ENCODE measurements at regions not wholly inside any gene's neighbourhood (a gene's known extent, or its start where the extent isn't known, plus 50 kb on each side); places are given as distances from the start of the nearest gene placed in this dataset.

- no peaks in the 10 kb centered on the region for H3K36me3 ChIP-seq (ENCODE audit: control insufficient read depth in 3 of 3, insufficient read depth in 2 of 3, low read depth in 1 of 3, low read length in 3 of 3)
- DNase-seq, result peak in 1 of 2 donors; percentile 61
- peaks cover 0 to 15% (median 0%) of the 10 kb centered on the region in 3 donors for H3K4me1 ChIP-seq (ENCODE audit: control insufficient read depth in 3 of 3, insufficient read depth in 2 of 3, low read depth in 1 of 3, low read length in 2 of 3)
- no peaks in the 10 kb centered on the region for H3K27me3 ChIP-seq (ENCODE audit: control insufficient read depth in 3 of 3, insufficient read depth in 3 of 3, low read length in 3 of 3)
- WGBS, 3 donors, result 81 to 90% (median 82%) methylated on average over 6 of the region's 6 CpGs
- no peak for FAIRE-seq
- H3K9me3 ChIP-seq (ENCODE audit: control insufficient read depth in 2 of 2, insufficient read depth in 1 of 2, low read depth in 1 of 2, low read length in 1 of 2), result no peaks in the 10 kb centered on the region
- peak overlapping the region in 1 of 3 donors; percentile 10 for H3K27ac ChIP-seq (ENCODE audit: low read depth in 1 of 3, low read length in 2 of 3)
- H3K4me3 ChIP-seq (ENCODE audit: low read depth in 1 of 3, low read length in 3 of 3), result no peak overlapping the region
These were observed 168.5 kb upstream of the FOXN2 start for GRCh38 chr2:48145845-48146452.

- no peaks in the 10 kb centered on the region for H3K36me3 ChIP-seq (ENCODE audit: control insufficient read depth in 3 of 3, insufficient read depth in 2 of 3, low read depth in 1 of 3, low read length in 3 of 3)
- WGBS, 3 donors, result 94 to 97% (median 95%) methylated on average over 6 of the region's 6 CpGs
- H3K27me3 ChIP-seq (ENCODE audit: control insufficient read depth in 3 of 3, insufficient read depth in 3 of 3, low read length in 3 of 3), result no peaks in the 10 kb centered on the region
- H3K4me3 ChIP-seq (ENCODE audit: low read depth in 1 of 3, low read length in 3 of 3), result no peak overlapping the region
- FAIRE-seq (no peak), DNase-seq (no peak)
- no peak overlapping the region for H3K27ac ChIP-seq (ENCODE audit: low read depth in 1 of 3, low read length in 2 of 3)
- H3K9me3 ChIP-seq (ENCODE audit: control insufficient read depth in 2 of 2, insufficient read depth in 1 of 2, low read depth in 1 of 2, low read length in 1 of 2), result no peaks in the 10 kb centered on the region
- H3K4me1 ChIP-seq (ENCODE audit: control insufficient read depth in 3 of 3, insufficient read depth in 2 of 3, low read depth in 1 of 3, low read length in 2 of 3), result peaks cover 0 to 15% (median 0%) of the 10 kb centered on the region in 3 donors
These were observed 167.9 kb upstream of the FOXN2 start for GRCh38 chr2:48146552-48146951.

DNA sequence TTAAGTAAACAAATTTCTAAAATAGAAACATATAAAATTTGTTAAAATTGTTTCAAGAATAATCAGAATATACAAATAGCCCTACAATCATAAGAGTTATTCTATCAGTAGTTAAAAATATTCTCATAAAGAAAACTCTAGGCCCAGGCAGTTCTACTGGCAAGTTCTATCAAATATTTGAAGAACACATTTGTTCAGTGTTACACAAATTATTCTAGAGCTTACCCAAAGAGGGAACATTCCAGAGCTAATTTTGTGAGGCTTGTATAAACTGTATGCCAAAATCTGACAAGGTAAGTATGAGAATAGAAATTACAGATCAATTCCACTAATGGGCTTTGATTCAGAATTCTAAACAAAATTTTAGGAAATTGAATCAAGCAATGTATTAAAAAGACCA is 166.8 kb upstream of the FOXN2 start:
- H3K9me3 ChIP-seq (ENCODE audit: control insufficient read depth in 2 of 2, insufficient read depth in 1 of 2, low read depth in 1 of 2, low read length in 1 of 2), result no peaks in the 10 kb centered on the region
- H3K4me1 ChIP-seq (ENCODE audit: control insufficient read depth in 3 of 3, insufficient read depth in 2 of 3, low read depth in 1 of 3, low read length in 2 of 3), result peaks cover 0 to 15% (median 0%) of the 10 kb centered on the region in 3 donors
- no peaks in the 10 kb centered on the region for H3K36me3 ChIP-seq (ENCODE audit: control insufficient read depth in 3 of 3, insufficient read depth in 2 of 3, low read depth in 1 of 3, low read length in 3 of 3)
- DNase-seq (no peak), FAIRE-seq (no peak)
- H3K27ac ChIP-seq (ENCODE audit: low read depth in 1 of 3, low read length in 2 of 3), result no peak overlapping the region
- H3K4me3 ChIP-seq (ENCODE audit: low read depth in 1 of 3, low read length in 3 of 3), result no peak overlapping the region
- H3K27me3 ChIP-seq (ENCODE audit: control insufficient read depth in 3 of 3, insufficient read depth in 3 of 3, low read length in 3 of 3), result no peaks in the 10 kb centered on the region

DNA sequence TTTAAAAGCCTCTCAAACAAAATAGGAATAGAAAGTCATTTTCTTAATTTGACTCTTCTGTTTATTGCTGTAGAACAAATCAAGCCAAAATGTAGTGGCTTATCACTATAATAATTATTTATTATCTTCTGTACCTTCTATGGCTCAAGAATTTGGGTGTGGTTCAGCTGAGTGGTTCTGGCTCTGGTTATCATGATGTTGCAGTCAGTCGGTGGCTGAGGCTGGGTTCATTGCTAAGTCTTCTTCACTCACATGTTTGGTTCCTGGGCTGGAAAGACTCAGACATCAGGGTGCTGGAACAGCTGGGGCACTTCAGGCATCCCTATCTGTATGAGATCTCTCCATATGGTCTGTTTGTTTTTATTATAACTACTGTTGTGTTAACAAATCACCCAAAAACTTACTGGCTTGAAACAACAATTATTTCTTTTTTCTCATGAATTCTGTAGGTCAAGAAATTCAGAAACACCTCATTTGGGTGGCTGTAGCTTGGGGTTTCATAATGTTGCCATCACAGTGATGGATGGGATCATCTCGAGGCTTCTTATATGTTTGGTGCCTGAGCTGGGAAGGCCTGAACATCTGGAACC is 165.5 kb upstream of the FOXN2 start:
- 52 to 61% (median 54%) methylated on average over 2 of the region's 2 CpGs for WGBS, 3 donors
- FAIRE-seq, result no peak
- no peaks in the 10 kb centered on the region for H3K36me3 ChIP-seq (ENCODE audit: control insufficient read depth in 3 of 3, insufficient read depth in 2 of 3, low read depth in 1 of 3, low read length in 3 of 3)

DNA sequence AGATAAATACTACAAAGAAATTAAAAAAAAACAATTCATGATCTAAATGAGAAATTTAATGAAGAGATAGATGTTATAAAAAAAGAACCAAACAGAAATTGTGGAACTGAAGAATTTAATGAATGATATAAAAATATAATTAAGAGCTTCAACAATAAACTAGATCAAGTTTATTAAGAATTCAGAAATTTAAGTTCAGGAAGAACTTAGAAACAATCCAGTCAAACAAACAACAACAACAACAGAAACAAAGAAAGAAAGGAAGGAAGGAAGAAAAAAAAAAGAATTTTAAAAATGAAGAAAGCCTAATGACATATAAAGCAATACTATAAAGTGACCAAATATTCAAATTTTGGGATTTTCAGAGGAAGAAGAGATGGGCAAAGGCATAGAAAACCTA is 157.3 kb upstream of the FOXN2 start:
- H3K36me3 ChIP-seq (ENCODE audit: control insufficient read depth in 3 of 3, insufficient read depth in 2 of 3, low read depth in 1 of 3, low read length in 3 of 3), result no peaks in the 10 kb centered on the region
- FAIRE-seq (peak; percentile 88), DNase-seq (no peak)
- no peaks in the 10 kb centered on the region for H3K27me3 ChIP-seq (ENCODE audit: control insufficient read depth in 3 of 3, insufficient read depth in 3 of 3, low read length in 3 of 3)
- H3K4me1 ChIP-seq (ENCODE audit: control insufficient read depth in 3 of 3, insufficient read depth in 2 of 3, low read depth in 1 of 3, low read length in 2 of 3), result peaks cover 0 to 2% (median 0%) of the 10 kb centered on the region in 3 donors
- H3K27ac ChIP-seq (ENCODE audit: low read depth in 1 of 3, low read length in 2 of 3), result no peak overlapping the region
- H3K9me3 ChIP-seq (ENCODE audit: control insufficient read depth in 2 of 2, insufficient read depth in 1 of 2, low read depth in 1 of 2, low read length in 1 of 2), result peaks cover 0 to 11% of the 10 kb centered on the region in 2 donors
- H3K4me3 ChIP-seq (ENCODE audit: low read depth in 1 of 3, low read length in 3 of 3), result no peak overlapping the region

More for the DNA sequence above, 165.5 kb upstream of the FOXN2 start:
- DNase-seq, result peak in 1 of 2 donors; percentile 16
- Histone ChIP-seq H3K9me3 (ENCODE audit: control insufficient read depth in 2 of 2, insufficient read depth in 1 of 2, low read depth in 1 of 2, low read length in 1 of 2) (no peaks in the 10 kb centered on the region), H3K4me3 (ENCODE audit: low read depth in 1 of 3, low read length in 3 of 3) (no peak overlapping the region), H3K4me1 (ENCODE audit: control insufficient read depth in 3 of 3, insufficient read depth in 2 of 3, low read depth in 1 of 3, low read length in 2 of 3) (peaks cover 0 to 17% (median 0%) of the 10 kb centered on the region in 3 donors), H3K27ac (ENCODE audit: low read depth in 1 of 3, low read length in 2 of 3) (no peak overlapping the region), H3K27me3 (ENCODE audit: control insufficient read depth in 3 of 3, insufficient read depth in 3 of 3, low read length in 3 of 3) (no peaks in the 10 kb centered on the region)

- Histone ChIP-seq H3K36me3 (ENCODE audit: control insufficient read depth in 3 of 3, insufficient read depth in 2 of 3, low read depth in 1 of 3, low read length in 3 of 3) (no peaks in the 10 kb centered on the region), H3K4me3 (ENCODE audit: low read depth in 1 of 3, low read length in 3 of 3) (no peak overlapping the region), H3K9me3 (ENCODE audit: control insufficient read depth in 2 of 2, insufficient read depth in 1 of 2, low read depth in 1 of 2, low read length in 1 of 2) (peaks cover 0 to 3% of the 10 kb centered on the region in 2 donors), H3K27ac (ENCODE audit: low read depth in 1 of 3, low read length in 2 of 3) (no peak overlapping the region), H3K27me3 (ENCODE audit: control insufficient read depth in 3 of 3, insufficient read depth in 3 of 3, low read length in 3 of 3) (no peaks in the 10 kb centered on the region), H3K4me1 (ENCODE audit: control insufficient read depth in 3 of 3, insufficient read depth in 2 of 3, low read depth in 1 of 3, low read length in 2 of 3) (peaks cover 0 to 6% (median 0%) of the 10 kb centered on the region in 3 donors)
- no peak for DNase-seq
- WGBS, 3 donors, result 59 to 72% (median 60%) methylated on average over 2 of the region's 2 CpGs
- no peak for FAIRE-seq
These were observed 152.9 kb upstream of the FOXN2 start for GRCh38 chr2:48161628-48162027.

DNA sequence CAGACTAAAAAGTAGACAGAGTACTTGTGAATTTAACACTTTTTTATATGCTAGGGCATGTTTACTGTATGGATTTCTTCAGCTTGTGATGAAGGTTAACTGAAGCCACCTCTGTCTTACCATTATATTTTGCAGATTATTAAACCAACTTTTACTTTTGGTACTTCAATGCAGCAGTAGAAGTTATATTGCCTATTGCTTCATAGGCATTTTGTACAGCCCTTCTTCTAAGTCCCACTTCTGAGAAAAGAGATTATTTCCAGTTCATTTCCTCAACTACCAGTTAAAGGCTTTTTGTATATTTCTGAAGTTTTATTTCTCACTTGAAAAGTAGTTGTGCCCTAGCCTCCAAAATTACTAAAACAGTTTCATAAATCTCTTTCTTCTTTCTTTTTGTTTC is 151.7 kb upstream of the FOXN2 start:
- Histone ChIP-seq H3K27me3 (ENCODE audit: control insufficient read depth in 3 of 3, insufficient read depth in 3 of 3, low read length in 3 of 3) (no peaks in the 10 kb centered on the region), H3K36me3 (ENCODE audit: control insufficient read depth in 3 of 3, insufficient read depth in 2 of 3, low read depth in 1 of 3, low read length in 3 of 3) (no peaks in the 10 kb centered on the region), H3K27ac (ENCODE audit: low read depth in 1 of 3, low read length in 2 of 3) (no peak overlapping the region), H3K9me3 (ENCODE audit: control insufficient read depth in 2 of 2, insufficient read depth in 1 of 2, low read depth in 1 of 2, low read length in 1 of 2) (peaks cover 0 to 8% of the 10 kb centered on the region in 2 donors), H3K4me1 (ENCODE audit: control insufficient read depth in 3 of 3, insufficient read depth in 2 of 3, low read depth in 1 of 3, low read length in 2 of 3) (peaks cover 0 to 6% (median 0%) of the 10 kb centered on the region in 3 donors), H3K4me3 (ENCODE audit: low read depth in 1 of 3, low read length in 3 of 3) (no peak overlapping the region)
- peak in 1 of 2 donors; percentile 25 for DNase-seq
- no peak for FAIRE-seq

DNA sequence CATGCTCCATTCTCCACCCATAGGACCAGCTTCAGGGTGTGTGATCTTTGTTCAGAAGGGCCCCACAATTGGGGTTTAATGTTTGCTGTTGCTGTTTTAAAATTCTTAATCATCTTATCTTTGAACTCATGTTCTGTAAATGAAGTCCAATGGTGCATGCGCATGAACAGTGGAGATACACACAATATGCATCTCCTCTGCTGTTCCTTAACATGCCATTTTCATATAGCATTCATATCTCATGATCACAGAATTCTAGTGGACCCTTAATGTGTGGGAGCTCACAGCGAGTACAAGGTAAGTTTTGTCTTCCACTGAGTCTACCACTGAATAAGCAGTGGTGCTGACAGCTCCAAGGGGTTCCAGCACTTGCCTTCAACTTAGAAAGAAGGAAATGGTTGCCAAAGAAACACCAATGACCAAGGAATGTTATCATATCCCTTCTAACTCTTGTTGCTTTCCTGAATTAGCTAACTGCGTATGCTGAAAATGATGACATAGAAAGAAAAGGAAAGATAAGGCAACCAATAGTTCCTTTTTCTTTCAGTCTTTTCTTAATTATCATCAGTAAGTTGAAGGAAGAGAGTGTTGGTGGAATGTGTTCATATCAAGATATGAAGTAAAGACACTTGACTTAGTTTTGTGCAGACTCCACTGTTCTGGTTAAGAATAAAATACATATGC is 149.3 kb upstream of the FOXN2 start:
- 85 to 91% (median 86%) methylated on average over 3 of the region's 3 CpGs for WGBS, 3 donors
- no peak for DNase-seq
- no peaks in the 10 kb centered on the region for H3K36me3 ChIP-seq (ENCODE audit: control insufficient read depth in 3 of 3, insufficient read depth in 2 of 3, low read depth in 1 of 3, low read length in 3 of 3)
- H3K4me3 ChIP-seq (ENCODE audit: low read depth in 1 of 3, low read length in 3 of 3), result no peak overlapping the region
- H3K27me3 ChIP-seq (ENCODE audit: control insufficient read depth in 3 of 3, insufficient read depth in 3 of 3, low read length in 3 of 3), result no peaks in the 10 kb centered on the region
- FAIRE-seq, result no peak
- no peak overlapping the region for H3K27ac ChIP-seq (ENCODE audit: low read depth in 1 of 3, low read length in 2 of 3)
- H3K4me1 ChIP-seq (ENCODE audit: control insufficient read depth in 3 of 3, insufficient read depth in 2 of 3, low read depth in 1 of 3, low read length in 2 of 3), result peaks cover 0 to 6% (median 0%) of the 10 kb centered on the region in 3 donors
- peaks cover 0 to 8% of the 10 kb centered on the region in 2 donors for H3K9me3 ChIP-seq (ENCODE audit: control insufficient read depth in 2 of 2, insufficient read depth in 1 of 2, low read depth in 1 of 2, low read length in 1 of 2)
